Suprapubic skin (tissue), 4 donors: ENCODE measurements at regions not wholly inside any gene's neighbourhood (a gene's known extent, or its start where the extent isn't known, plus 50 kb on each side); places are given as distances from the start of the nearest gene placed in this dataset.
"Not testable (repeated sequence)": the region's sequence is repeated elsewhere in the genome, so short reads cannot be mapped to it uniquely, and the experiment has no call there.

ENCODE experiments used
- DNase-seq, 2 donors: peaks; one replicate each; pipeline ENCODE4 v3.0.0-alpha.2; 2019; ENCODE audit warnings: low spot score in 2 of 2
- H3K27ac ChIP-seq: fragments of 200-600 bp; sonication (generic); one replicate; pipeline ENCODE4 v1.5.1; 2019
- H3K27me3 ChIP-seq: fragments of 200-600 bp; sonication (generic); one replicate; pipeline ENCODE4 v1.5.1; 2019
- H3K36me3 ChIP-seq: fragments of 200-600 bp; sonication (generic); one replicate; pipeline ENCODE4 v1.5.1; 2019
- H3K4me1 ChIP-seq: fragments of 200-600 bp; sonication (generic); one replicate; pipeline ENCODE4 v1.5.1; 2019
- H3K4me3 ChIP-seq: fragments of 200-600 bp; sonication (generic); one replicate; pipeline ENCODE4 v1.5.1; 2019; ENCODE audit warnings: mild to moderate bottlenecking
- H3K9me3 ChIP-seq: fragments of 200-600 bp; sonication (generic); one replicate; pipeline ENCODE4 v1.5.1; 2019
- CTCF ChIP-seq, 2 donors: fragments of 200-600 bp in 1 of 2; fragments of 450-650 bp in 1 of 2; sonication (generic) in 1 of 2; IDR thresholded peaks; one replicate each; pipeline ENCODE4 v1.5.1; 2016 to 2019; ENCODE audit warnings: antibody characterized with exemption in 2 of 2, mild to moderate bottlenecking in 1 of 2, moderate library complexity in 1 of 2
- EP300 ChIP-seq: sonication (generic); formaldehyde crosslinking; IDR thresholded peaks from one replicate; pipeline ENCODE4 v1.6.1; 2017; ENCODE audit warnings: antibody characterized with exemption
- POLR2A ChIP-seq, 2 donors: fragments of 450-650 bp; IDR thresholded peaks; one replicate each; pipeline ENCODE4 v1.6.1; 2017; ENCODE audit warnings: antibody characterized with exemption in 2 of 2, mild to moderate bottlenecking in 2 of 2, moderate library complexity in 2 of 2
- POLR2AphosphoS5 ChIP-seq, 3 donors: sonication (generic); formaldehyde crosslinking; IDR thresholded peaks; one replicate each; pipeline ENCODE4 v1.6.1; 2017; ENCODE audit warnings: antibody characterized with exemption in 3 of 3
- WGBS: methylation state at CpG from one replicate; pipeline ENCODE4 v1.1.5; 2018; 5-methylcytosine and 5-hydroxymethylcytosine counted together

- Histone ChIP-seq H3K4me3 (no peak overlapping the region), H3K4me1 (no peaks in the 10 kb centered on the region), H3K36me3 (no peaks in the 10 kb centered on the region), H3K9me3 (no peaks in the 10 kb centered on the region), H3K27me3 (no peaks in the 10 kb centered on the region), H3K27ac (no peak overlapping the region)
- WGBS, result 52% methylated on average over 6 of the region's 6 CpGs
- peak in 1 of 2 donors; percentile 41 for TF ChIP-seq CTCF (IDR thresholded peaks at IDR 0.05)
- TF ChIP-seq POLR2A (IDR thresholded peaks at IDR 0.05), result no peak
- TF ChIP-seq EP300, result no peak
- TF ChIP-seq POLR2AphosphoS5 (IDR thresholded peaks at IDR 0.05), result no peak
- no peak for DNase-seq
Measured at GRCh38 chr4:112951362-112952312, 97.8 kb upstream of the ANK2 start.

DNA sequence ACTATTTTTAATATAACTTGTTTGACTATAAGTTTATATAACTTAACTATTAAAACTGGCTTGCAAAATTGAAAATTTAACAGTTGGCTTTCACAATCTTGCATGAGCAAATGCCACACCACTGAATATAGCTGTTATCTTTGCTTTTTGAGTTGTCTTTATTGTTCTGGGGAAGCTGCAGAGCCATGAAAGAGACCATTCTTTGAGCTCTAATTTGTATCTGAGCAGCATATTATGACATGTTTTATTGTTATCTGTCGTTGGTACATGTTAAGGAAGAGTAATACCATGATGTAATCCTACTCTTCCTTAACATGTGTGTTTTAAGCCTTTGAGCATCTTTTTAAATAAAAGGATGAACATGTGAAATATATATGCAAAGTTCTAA lies 97.1 kb upstream of the ANK2 start:
- no peak for TF ChIP-seq POLR2AphosphoS5 (IDR thresholded peaks at IDR 0.05)
- TF ChIP-seq CTCF (IDR thresholded peaks at IDR 0.05), result no peak
- no peak for TF ChIP-seq EP300
- TF ChIP-seq POLR2A (IDR thresholded peaks at IDR 0.05), result no peak
- no peak overlapping the region for H3K4me3 ChIP-seq
- no peak for DNase-seq
- no peaks in the 10 kb centered on the region for H3K27me3 ChIP-seq
- 33% methylated on average over 1 of the region's 1 CpG for WGBS
- no peaks in the 10 kb centered on the region for H3K36me3 ChIP-seq
- H3K9me3 ChIP-seq, result no peaks in the 10 kb centered on the region
- no peaks in the 10 kb centered on the region for H3K4me1 ChIP-seq
- no peak overlapping the region for H3K27ac ChIP-seq

- WGBS, result 51% methylated on average over 3 of the region's 3 CpGs
- TF ChIP-seq CTCF (IDR thresholded peaks at IDR 0.05), result no peak
- TF ChIP-seq POLR2A (IDR thresholded peaks at IDR 0.05), result no peak
- TF ChIP-seq POLR2AphosphoS5 (IDR thresholded peaks at IDR 0.05), result no peak
- TF ChIP-seq EP300, result no peak
- no peaks in the 10 kb centered on the region for H3K36me3 ChIP-seq
Measured at GRCh38 chr4:112953262-112953661, 96.2 kb upstream of the ANK2 start.

DNA sequence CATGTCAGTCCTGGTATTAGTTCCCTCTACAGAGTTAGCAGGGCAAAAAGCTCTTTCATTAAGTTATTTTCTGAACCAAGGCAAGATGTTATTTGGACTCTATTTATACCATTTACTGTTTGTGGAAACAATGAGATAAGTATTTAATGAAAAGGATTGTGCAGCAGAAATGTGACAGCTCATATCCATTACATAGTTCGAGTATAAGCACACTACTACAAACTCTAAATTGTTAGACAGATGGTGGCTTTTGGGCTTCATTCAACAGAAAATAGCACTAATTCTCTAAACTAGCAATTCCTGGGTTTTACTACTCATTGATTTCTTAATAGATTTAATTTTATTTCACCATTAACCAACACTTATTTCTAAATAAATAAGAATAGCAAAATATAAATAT lies 95.2 kb upstream of the ANK2 start:
- Histone ChIP-seq H3K9me3 (no peaks in the 10 kb centered on the region), H3K27ac (no peak overlapping the region), H3K27me3 (no peaks in the 10 kb centered on the region), H3K4me3 (no peak overlapping the region), H3K36me3 (no peaks in the 10 kb centered on the region), H3K4me1 (no peaks in the 10 kb centered on the region)
- no peak for DNase-seq
- 34% methylated on average over 1 of the region's 1 CpG for WGBS
- no peak for TF ChIP-seq POLR2AphosphoS5 (IDR thresholded peaks at IDR 0.05)
- no peak for TF ChIP-seq POLR2A (IDR thresholded peaks at IDR 0.05)

More at GRCh38 chr4:112953262-112953661, 96.2 kb upstream of the ANK2 start:
- Histone ChIP-seq H3K27me3 (no peaks in the 10 kb centered on the region), H3K4me3 (no peak overlapping the region), H3K4me1 (no peaks in the 10 kb centered on the region), H3K9me3 (no peaks in the 10 kb centered on the region), H3K27ac (no peak overlapping the region)
- no peak for DNase-seq

- TF ChIP-seq POLR2A (IDR thresholded peaks at IDR 0.05), result no peak
- no peak for TF ChIP-seq EP300
- no peak for TF ChIP-seq POLR2AphosphoS5 (IDR thresholded peaks at IDR 0.05)
- TF ChIP-seq CTCF (IDR thresholded peaks at IDR 0.05), result no peak
Measured at GRCh38 chr4:112956484-112956896, 93.0 kb upstream of the ANK2 start.

DNA sequence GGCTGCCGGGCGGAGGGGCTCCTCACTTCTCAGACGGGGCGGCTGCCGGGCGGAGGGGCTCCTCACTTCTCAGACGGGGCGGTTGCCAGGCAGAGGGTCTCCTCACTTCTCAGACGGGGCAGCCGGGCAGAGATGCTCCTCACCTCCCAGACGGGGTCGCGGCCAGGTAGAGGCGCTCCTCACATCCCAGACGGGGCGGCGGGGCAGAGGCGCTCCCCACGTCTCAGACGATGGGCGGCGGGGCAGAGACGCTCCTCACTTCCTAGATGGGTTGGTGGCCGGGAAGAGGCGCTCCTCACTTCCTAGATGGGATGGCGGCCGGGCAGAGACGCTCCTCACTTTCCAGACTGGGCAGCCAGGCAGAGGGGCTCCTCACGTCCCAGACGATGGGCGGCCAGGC lies 91.7 kb upstream of the ANK2 start:
- not testable (repeated sequence) for H3K4me1 ChIP-seq, H3K9me3 ChIP-seq, H3K4me3 ChIP-seq, DNase-seq, H3K36me3 ChIP-seq, H3K27ac ChIP-seq, H3K27me3 ChIP-seq
- 98% methylated on average over 15 of the region's 31 CpGs for WGBS

More at GRCh38 chr4:112956484-112956896, 93.0 kb upstream of the ANK2 start:
- DNase-seq, result no peak
- Histone ChIP-seq H3K9me3 (no peaks in the 10 kb centered on the region), H3K27ac (no peak overlapping the region), H3K4me3 (no peak overlapping the region), H3K27me3 (no peaks in the 10 kb centered on the region), H3K4me1 (no peaks in the 10 kb centered on the region), H3K36me3 (no peaks in the 10 kb centered on the region)
- 81% methylated on average over 6 of the region's 6 CpGs for WGBS
